GM23248 (cell line): ENCODE measurements at regions not wholly inside any gene's neighbourhood (a gene's known extent, or its start where the extent isn't known, plus 50 kb on each side); places are given as distances from the start of the nearest gene placed in this dataset.
"Not testable (repeated sequence)": the region's sequence is repeated elsewhere in the genome, so short reads cannot be mapped to it uniquely, and the experiment has no call there.

Source experiments
- DNase-seq: peaks from one replicate; pipeline ENCODE4 v3.0.0-alpha.2; 2015
- H2AFZ ChIP-seq: fragments of 200-600 bp; sonication (generic); 2 replicates; pipeline ENCODE4 v1.6.1; 2016; ENCODE audit warnings: antibody characterized with exemption
- H3F3A ChIP-seq: fragments of 200-600 bp; sonication (generic); 2 replicates; pipeline ENCODE4 v1.6.1; 2016; ENCODE audit warnings: mild to moderate bottlenecking, antibody characterized with exemption, mixed run types; ENCODE audit not compliant: insufficient read depth
- H3K27ac ChIP-seq: fragments of 200-600 bp; sonication (generic); 2 replicates; pipeline ENCODE4 v1.5.1; 2016; ENCODE audit warnings: mild to moderate bottlenecking
- H3K27me3 ChIP-seq: fragments of 200-600 bp; sonication (generic); replicated peaks from 2 replicates; pipeline ENCODE4 v1.6.1; 2016; ENCODE audit warnings: mild to moderate bottlenecking; ENCODE audit not compliant: insufficient read depth
- H3K36me3 ChIP-seq: fragments of 200-600 bp; sonication (generic); 2 replicates; pipeline ENCODE4 v1.6.1; 2016; ENCODE audit warnings: low read depth, mild to moderate bottlenecking
- H3K4me1 ChIP-seq: fragments of 200-600 bp; sonication (generic); 2 replicates; pipeline ENCODE4 v1.6.1; 2016; ENCODE audit warnings: mild to moderate bottlenecking; ENCODE audit not compliant: insufficient read depth
- H3K4me2 ChIP-seq: fragments of 200-600 bp; sonication (generic); one replicate; pipeline ENCODE4 v1.6.1; 2016; ENCODE audit warnings: mild to moderate bottlenecking; ENCODE audit not compliant: unreplicated experiment
- H3K4me3 ChIP-seq: fragments of 200-600 bp; sonication (generic); 2 replicates; pipeline ENCODE4 v1.5.1; 2016; ENCODE audit warnings: mild to moderate bottlenecking
- H3K79me2 ChIP-seq: fragments of 200-600 bp; sonication (generic); 2 replicates; pipeline ENCODE4 v1.6.1; 2016; ENCODE audit warnings: mild to moderate bottlenecking; ENCODE audit not compliant: insufficient read depth
- H3K9ac ChIP-seq: fragments of 200-600 bp; sonication (generic); 2 replicates; pipeline ENCODE4 v1.6.1; 2016; ENCODE audit warnings: mild to moderate bottlenecking
- H3K9me2 ChIP-seq: fragments of 200-600 bp; sonication (generic); 2 replicates; pipeline ENCODE4 v1.6.1; 2016; ENCODE audit warnings: mixed run types, mild to moderate bottlenecking, moderate library complexity; ENCODE audit not compliant: insufficient read depth
- H3K9me3 ChIP-seq: fragments of 200-600 bp; sonication (generic); one replicate; pipeline ENCODE4 v1.6.1; 2017; ENCODE audit warnings: low read depth
- H4K20me1 ChIP-seq: fragments of 200-600 bp; sonication (generic); 2 replicates; pipeline ENCODE4 v1.6.0; 2016; ENCODE audit not compliant: insufficient read depth
- EZH2 ChIP-seq: fragments of 200-600 bp; sonication (generic); IDR thresholded peaks from 2 replicates; pipeline ENCODE4 v1.6.1; 2018; ENCODE audit warnings: antibody characterized with exemption, mild to moderate bottlenecking; ENCODE audit not compliant: insufficient read depth, poor library complexity, severe bottlenecking
- EZH2phosphoT487 ChIP-seq: fragments of 200-600 bp; sonication (generic); IDR thresholded peaks from 2 replicates; pipeline ENCODE4 v1.6.1; 2018; ENCODE audit warnings: antibody characterized with exemption, moderate library complexity, mild to moderate bottlenecking, low read depth; ENCODE audit not compliant: insufficient read depth
- WGBS, 2 experiments: methylation state at CpG; one replicate each; pipeline ENCODE4 v1.1.6; 2015 to 2017; ENCODE audit warnings: low lambda C conversion rate in 2 of 2, low coverage in 1 of 2; ENCODE audit errors: missing lambda C conversion rate in 2 of 2; 5-methylcytosine and 5-hydroxymethylcytosine counted together
- in situ Hi-C: fragments of 300-500 bp; cut with MboI; formaldehyde crosslinking; loops from 2 replicates; pipeline ENCODE4 v1.15.0; 2020

- H3K79me2 ChIP-seq: no peaks in the 10 kb centered on the region
- no peak for DNase-seq
- H3K27me3 ChIP-seq: no peaks in the 10 kb centered on the region
- peaks cover 11% of the 10 kb centered on the region for H3F3A ChIP-seq
- 39 to 40% methylated on average over 3 of the region's 3 CpGs for WGBS, 2 experiments
- no peaks in the 10 kb centered on the region for H4K20me1 ChIP-seq
- H3K4me2 ChIP-seq: no peak overlapping the region
- H3K27ac ChIP-seq: no peak overlapping the region
- no peak overlapping the region for H2AFZ ChIP-seq
- H3K36me3 ChIP-seq: no peaks in the 10 kb centered on the region
- H3K9me2 ChIP-seq: no peaks in the 10 kb centered on the region
- TF ChIP-seq EZH2phosphoT487: no peak
- no peak for TF ChIP-seq EZH2
- H3K9ac ChIP-seq: no peak overlapping the region
- in situ Hi-C loops: no loop called here
- no peaks in the 10 kb centered on the region for H3K9me3 ChIP-seq
- peaks cover 25% of the 10 kb centered on the region for H3K4me1 ChIP-seq
- no peak overlapping the region for H3K4me3 ChIP-seq
These were observed 88.4 kb upstream of the TEAD1 start for GRCh38 chr11:12585861-12586260.

GRCh38 chr11:12587333-12587991 lies 86.8 kb upstream of the TEAD1 start:
- peak overlapping the region; percentile 47; the same call in 1 of the 2 replicates for H2AFZ ChIP-seq
- in situ Hi-C loops: no loop called here
- peak overlapping the region; percentile 48 for H3K4me2 ChIP-seq
- no peaks in the 10 kb centered on the region for H3K9me3 ChIP-seq
- H3K9me2 ChIP-seq: no peaks in the 10 kb centered on the region
- no peak overlapping the region for H3K9ac ChIP-seq
- no peak overlapping the region for H3K4me3 ChIP-seq
- no peaks in the 10 kb centered on the region for H3K79me2 ChIP-seq
- TF ChIP-seq EZH2 (no peak), EZH2phosphoT487 (no peak)
- WGBS, 2 experiments: 75 to 79% methylated on average over 6 of the region's 6 CpGs
- 0 out of 2 replicates have a peak overlapping the region, but pooled peaks have one; percentile 10 for H3K27ac ChIP-seq
- no peaks in the 10 kb centered on the region for H3K36me3 ChIP-seq
- peak; percentile 73 for DNase-seq
- no peaks in the 10 kb centered on the region; the same call in none of the 2 replicates for H3F3A ChIP-seq
- peaks cover 14% of the 10 kb centered on the region for H3K4me1 ChIP-seq
- H3K27me3 ChIP-seq: no peaks in the 10 kb centered on the region
- no peaks in the 10 kb centered on the region for H4K20me1 ChIP-seq

- WGBS, 2 experiments: 88 to 93% methylated on average over 4 of the region's 4 CpGs
- TF ChIP-seq EZH2 (no peak), EZH2phosphoT487 (no peak)
These were observed 82.5 kb upstream of the TEAD1 start for GRCh38 chr11:12591706-12592105.

GRCh38 chr11:12592283-12592682 lies 81.9 kb upstream of the TEAD1 start:
- no peaks in the 10 kb centered on the region for H4K20me1 ChIP-seq
- TF ChIP-seq EZH2phosphoT487: no peak
- TF ChIP-seq EZH2: no peak
- H3K36me3 ChIP-seq: no peaks in the 10 kb centered on the region
- no peak overlapping the region for H3K4me2 ChIP-seq
- H3K27ac ChIP-seq: no peak overlapping the region
- no peak overlapping the region for H3K9ac ChIP-seq
- no peak for DNase-seq
- H3F3A ChIP-seq: no peaks in the 10 kb centered on the region; the same call in none of the 2 replicates
- H3K4me3 ChIP-seq: no peak overlapping the region
- H3K27me3 ChIP-seq: no peaks in the 10 kb centered on the region
- WGBS, 2 experiments: 92 to 97% methylated on average over 3 of the region's 3 CpGs
- H3K9me3 ChIP-seq: no peaks in the 10 kb centered on the region
- no peaks in the 10 kb centered on the region for H3K79me2 ChIP-seq
- in situ Hi-C loops: no loop called here
- H3K9me2 ChIP-seq: no peaks in the 10 kb centered on the region
- H3K4me1 ChIP-seq: peaks cover 8% of the 10 kb centered on the region
- no peak overlapping the region for H2AFZ ChIP-seq

More at GRCh38 chr11:12591706-12592105, 82.5 kb upstream of the TEAD1 start:
- H4K20me1 ChIP-seq: no peaks in the 10 kb centered on the region
- H3K79me2 ChIP-seq: no peaks in the 10 kb centered on the region
- no peak overlapping the region for H2AFZ ChIP-seq
- H3K27me3 ChIP-seq: no peaks in the 10 kb centered on the region
- no peaks in the 10 kb centered on the region; the same call in none of the 2 replicates for H3F3A ChIP-seq
- in situ Hi-C loops: no loop called here
- H3K4me2 ChIP-seq: no peak overlapping the region
- H3K9ac ChIP-seq: no peak overlapping the region
- H3K4me3 ChIP-seq: no peak overlapping the region
- peaks cover 13% of the 10 kb centered on the region for H3K4me1 ChIP-seq
- H3K9me2 ChIP-seq: no peaks in the 10 kb centered on the region
- no peak overlapping the region for H3K27ac ChIP-seq
- DNase-seq: no peak
- no peaks in the 10 kb centered on the region for H3K36me3 ChIP-seq
- H3K9me3 ChIP-seq: no peaks in the 10 kb centered on the region

GRCh38 chr11:12595089-12595847 lies 79.0 kb upstream of the TEAD1 start:
- H3K4me1 ChIP-seq, H2AFZ ChIP-seq, H3K4me3 ChIP-seq, H4K20me1 ChIP-seq, H3K9me3 ChIP-seq, H3K79me2 ChIP-seq, H3K9ac ChIP-seq, H3F3A ChIP-seq, DNase-seq, H3K27me3 ChIP-seq, in situ Hi-C loops, H3K4me2 ChIP-seq, H3K27ac ChIP-seq, H3K36me3 ChIP-seq, H3K9me2 ChIP-seq: not testable (repeated sequence)
- 93 to 100% methylated on average over 2 of the region's 2 CpGs for WGBS, 2 experiments
